Right lobe of liver (tissue), 6 donors: ENCODE measurements at regions not wholly inside any gene's neighbourhood (a gene's known extent, or its start where the extent isn't known, plus 50 kb on each side); places are given as distances from the start of the nearest gene placed in this dataset.

Source experiments
- ATAC-seq, 4 donors: fragments of 200-7000 bp; cut with Tn5 transposase; one replicate each; pipeline ENCODE4 v1.9.1; 2020; ENCODE audit warnings: mild to moderate bottlenecking in 4 of 4, moderate library complexity in 4 of 4
- DNase-seq, 3 donors: peaks; one replicate each; pipeline ENCODE4 v3.0.0-alpha.2; 2020
- H3K27ac ChIP-seq, 3 donors: fragments of 200-600 bp; one replicate each; pipeline ENCODE4 v1.8.0; 2022
- H3K27me3 ChIP-seq, 2 donors: fragments of 200-600 bp; one replicate each; pipeline ENCODE4 v1.8.0; 2022
- H3K36me3 ChIP-seq, 4 donors: fragments of 200-600 bp; sonication (generic) in 1 of 4; one replicate each; pipeline versions ENCODE4 v1.5.1 to v1.8.0; 2017 to 2022; ENCODE audit warnings: control low read depth in 1 of 4
- H3K4me1 ChIP-seq, 4 donors: fragments of 200-600 bp; sonication (generic) in 1 of 4; one replicate each; pipeline versions ENCODE4 v1.5.1 to v1.8.0; 2017 to 2022; ENCODE audit warnings: control low read depth in 1 of 4
- H3K4me3 ChIP-seq, 3 donors: fragments of 200-600 bp; one replicate each; pipeline ENCODE4 v1.8.0; 2022
- H3K9me3 ChIP-seq, 4 donors: fragments of 200-600 bp; sonication (generic) in 1 of 4; one replicate each; pipeline versions ENCODE4 v1.5.1 to v1.8.0; 2017 to 2022; ENCODE audit warnings: control low read depth in 1 of 4
- POLR2A ChIP-seq: fragments of 450-650 bp; IDR thresholded peaks from one replicate; pipeline ENCODE4 v1.6.1; 2017; ENCODE audit warnings: antibody characterized with exemption, mild to moderate bottlenecking
- WGBS: methylation state at CpG from one replicate; pipeline ENCODE4 v1.1.6; 2018; ENCODE audit warnings: low coverage, low lambda C conversion rate; ENCODE audit not compliant: insufficient coverage; ENCODE audit errors: missing lambda C conversion rate; 5-methylcytosine and 5-hydroxymethylcytosine counted together
- intact Hi-C, 2 donors: fragments of 100-400 bp; cut with DNase I; formaldehyde crosslinking; loops; one replicate each; pipeline versions ENCODE4 v1.11.2 to v1.14.1; 2022
- TF ChIP-seq, protein P1 (sequence below), 4 donors: fragments of 200-600 bp in 3 of 4; fragments of 450-650 bp in 1 of 4; IDR thresholded peaks; one replicate each; pipeline versions ENCODE4 v1.5.1 to v1.8.0; 2016 to 2022; ENCODE audit warnings: antibody characterized with exemption in 4 of 4, mild to moderate bottlenecking in 2 of 4
- donor health status: DM: no; HTN: yes; CAD: no.
- donor health status: DM: no; HTN: no; CAD: no.
- donor health status: DM: no; HTN: no; CAD: no.
- donor health status: DM: no; HTN: yes; CAD: no.
- donor health status: DM: no; HTN: yes; CAD: no.

DNA sequence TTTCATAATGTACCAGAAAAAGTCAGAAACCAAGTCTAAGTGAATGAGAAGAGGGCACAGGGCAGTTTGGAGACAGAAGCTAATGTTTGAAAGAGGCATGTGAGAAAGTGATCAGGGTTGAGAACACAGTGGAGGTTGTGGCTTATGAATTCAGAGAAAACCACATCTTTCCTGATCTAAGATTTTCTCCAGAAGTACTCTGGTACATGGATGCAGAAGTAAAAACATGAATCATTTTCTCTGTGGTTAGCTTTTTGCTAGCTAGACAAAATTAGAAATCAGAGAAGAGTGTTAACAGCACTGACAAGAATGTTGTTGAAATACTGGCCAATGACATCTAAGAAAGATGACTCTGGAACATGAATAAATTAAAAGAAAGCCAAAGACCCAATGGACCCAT is 541.1 kb downstream of the DNAH5 start:
- Histone ChIP-seq H3K27ac (no peak overlapping the region), H3K36me3 (no peaks in the 10 kb centered on the region), H3K27me3 (no peaks in the 10 kb centered on the region), H3K4me1 (no peaks in the 10 kb centered on the region), H3K4me3 (no peak overlapping the region), H3K9me3 (no peaks in the 10 kb centered on the region)
- DNase-seq (no peak), ATAC-seq (no peak)
- TF ChIP-seq, protein P1, sequence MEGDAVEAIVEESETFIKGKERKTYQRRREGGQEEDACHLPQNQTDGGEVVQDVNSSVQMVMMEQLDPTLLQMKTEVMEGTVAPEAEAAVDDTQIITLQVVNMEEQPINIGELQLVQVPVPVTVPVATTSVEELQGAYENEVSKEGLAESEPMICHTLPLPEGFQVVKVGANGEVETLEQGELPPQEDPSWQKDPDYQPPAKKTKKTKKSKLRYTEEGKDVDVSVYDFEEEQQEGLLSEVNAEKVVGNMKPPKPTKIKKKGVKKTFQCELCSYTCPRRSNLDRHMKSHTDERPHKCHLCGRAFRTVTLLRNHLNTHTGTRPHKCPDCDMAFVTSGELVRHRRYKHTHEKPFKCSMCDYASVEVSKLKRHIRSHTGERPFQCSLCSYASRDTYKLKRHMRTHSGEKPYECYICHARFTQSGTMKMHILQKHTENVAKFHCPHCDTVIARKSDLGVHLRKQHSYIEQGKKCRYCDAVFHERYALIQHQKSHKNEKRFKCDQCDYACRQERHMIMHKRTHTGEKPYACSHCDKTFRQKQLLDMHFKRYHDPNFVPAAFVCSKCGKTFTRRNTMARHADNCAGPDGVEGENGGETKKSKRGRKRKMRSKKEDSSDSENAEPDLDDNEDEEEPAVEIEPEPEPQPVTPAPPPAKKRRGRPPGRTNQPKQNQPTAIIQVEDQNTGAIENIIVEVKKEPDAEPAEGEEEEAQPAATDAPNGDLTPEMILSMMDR (IDR thresholded peaks at IDR 0.05): no peak
- TF ChIP-seq POLR2A: no peak
- intact Hi-C loops: no loop called here

DNA sequence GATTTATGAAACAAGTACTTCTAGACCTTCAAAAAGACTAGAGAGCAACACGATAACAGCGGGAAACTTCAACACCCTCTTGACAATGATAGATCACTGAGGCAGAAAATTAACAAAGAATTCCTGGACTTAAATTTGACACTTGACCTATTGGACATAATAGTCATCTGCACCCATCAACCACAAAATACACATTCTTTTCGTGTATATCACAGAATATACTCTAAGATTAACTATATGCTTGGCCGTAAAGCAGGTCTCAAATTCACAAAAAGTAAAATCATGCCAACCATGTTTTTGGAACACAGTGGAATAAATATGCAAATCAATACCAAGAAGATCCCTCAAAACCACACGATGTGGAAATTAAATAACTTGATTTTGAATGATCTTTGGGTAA is 559.4 kb downstream of the DNAH5 start:
- TF ChIP-seq POLR2A: no peak
- TF ChIP-seq, protein P1 (IDR thresholded peaks at IDR 0.05): no peak
- H3K4me3 ChIP-seq: no peak overlapping the region
- 62% methylated on average over 5 of the region's 5 CpGs for WGBS
- ATAC-seq (no peak), DNase-seq (no peak)
- intact Hi-C loops: no loop called here
- no peaks in the 10 kb centered on the region for H3K4me1 ChIP-seq
- H3K27me3 ChIP-seq: no peaks in the 10 kb centered on the region
- no peaks in the 10 kb centered on the region for H3K9me3 ChIP-seq
- no peaks in the 10 kb centered on the region for H3K36me3 ChIP-seq
- no peak overlapping the region for H3K27ac ChIP-seq

DNA sequence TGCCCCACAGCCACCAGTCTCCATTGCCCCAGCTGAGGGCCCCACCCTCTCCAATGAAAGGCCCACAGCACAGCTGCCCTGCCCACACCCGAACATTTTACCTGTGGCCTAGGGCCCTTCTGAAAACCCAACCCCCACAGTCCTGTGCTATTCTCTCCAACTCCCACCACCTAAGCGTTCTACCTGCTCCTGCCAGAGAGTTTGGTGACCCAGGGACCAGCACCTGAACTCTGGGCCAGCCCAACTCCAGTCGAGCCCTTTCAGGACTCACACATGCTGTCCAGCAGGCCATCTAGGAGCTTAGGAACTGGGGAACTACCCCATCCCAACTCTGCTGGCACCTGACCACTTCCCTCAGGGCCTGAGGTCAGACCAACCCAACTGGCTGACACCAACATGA is 562.3 kb downstream of the DNAH5 start:
- Histone ChIP-seq H3K4me3 (no peak overlapping the region), H3K4me1 (no peaks in the 10 kb centered on the region), H3K27me3 (no peaks in the 10 kb centered on the region), H3K36me3 (no peaks in the 10 kb centered on the region), H3K27ac (no peak overlapping the region), H3K9me3 (no peaks in the 10 kb centered on the region)
- intact Hi-C loops: no loop called here
- 25% methylated on average over 3 of the region's 3 CpGs for WGBS
- TF ChIP-seq, protein P1 (IDR thresholded peaks at IDR 0.05): no peak
- no peak for TF ChIP-seq POLR2A
- no peak for DNase-seq
- ATAC-seq: peak in 1 of 4 donors; percentile 23

DNA sequence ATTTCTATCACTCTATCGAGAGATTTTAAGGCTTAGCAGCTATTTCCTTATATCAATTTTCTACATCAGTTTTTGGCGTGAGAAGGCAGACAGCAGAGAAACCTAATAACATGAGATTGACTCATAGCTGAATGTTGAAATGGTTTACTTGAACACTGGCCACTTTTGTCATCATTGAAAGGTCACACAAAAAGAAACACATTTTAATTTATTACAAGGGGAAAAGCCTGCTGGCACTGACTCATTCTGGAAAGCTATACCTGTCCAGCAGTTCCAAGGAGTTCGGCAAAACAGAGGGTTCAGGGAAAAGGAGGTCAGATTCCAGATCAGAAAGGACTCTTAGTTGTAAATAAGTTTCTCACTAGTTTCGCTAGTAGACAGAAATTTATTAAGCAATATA is 566.4 kb downstream of the DNAH5 start:
- TF ChIP-seq, protein P1 (IDR thresholded peaks at IDR 0.05): no peak
- no peak for TF ChIP-seq POLR2A
- intact Hi-C loops: no loop called here
- Histone ChIP-seq H3K9me3 (no peaks in the 10 kb centered on the region), H3K27ac (no peak overlapping the region), H3K4me1 (no peaks in the 10 kb centered on the region), H3K27me3 (no peaks in the 10 kb centered on the region), H3K36me3 (no peaks in the 10 kb centered on the region), H3K4me3 (no peak overlapping the region)
- ATAC-seq: no peak
- no peak for DNase-seq
- WGBS: 43% methylated on average over 4 of the region's 4 CpGs

DNA sequence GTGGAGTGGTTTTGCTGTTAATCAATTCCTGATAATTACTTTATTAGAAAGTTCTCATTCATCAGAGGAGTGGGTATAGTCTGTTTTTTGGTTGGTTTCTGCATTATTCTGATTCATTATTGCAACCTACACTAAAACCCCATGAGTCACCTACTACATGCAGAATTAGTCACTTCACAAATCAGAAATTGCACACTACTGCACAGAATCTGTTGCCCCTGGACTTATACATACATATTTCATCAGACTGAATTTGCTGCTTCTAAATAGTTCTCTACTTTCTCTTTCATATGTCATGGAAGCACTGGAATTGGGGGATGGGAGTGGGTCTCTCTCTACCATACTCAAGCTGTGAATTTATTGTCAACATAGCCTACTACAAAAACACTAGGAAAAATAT is 585.1 kb downstream of the DNAH5 start:
- intact Hi-C loops: no loop called here
- no peak for ATAC-seq
- no peaks in the 10 kb centered on the region for H3K9me3 ChIP-seq
- DNase-seq: no peak
- TF ChIP-seq, protein P1 (IDR thresholded peaks at IDR 0.05): no peak
- TF ChIP-seq POLR2A: no peak
- no peaks in the 10 kb centered on the region for H3K27me3 ChIP-seq
- no peak overlapping the region for H3K27ac ChIP-seq
- no peak overlapping the region for H3K4me3 ChIP-seq
- H3K36me3 ChIP-seq: no peaks in the 10 kb centered on the region
- no peaks in the 10 kb centered on the region for H3K4me1 ChIP-seq
